ENCODE measurements at regions not wholly inside any gene's neighbourhood (a gene's known extent, or its start where the extent isn't known, plus 50 kb on each side); places are given as distances from the start of the nearest gene placed in this dataset.

GRCh38 chr5:40084614-40085013, 595.1 kb upstream of the PTGER4 start:
- TF ChIP-seq SUZ12 (IDR thresholded peaks at IDR 0.05) (no peak), SP1 (IDR thresholded peaks at IDR 0.05) (no peak), BHLHE40 (IDR thresholded peaks at IDR 0.05; ENCODE audit: borderline replicate concordance) (no peak), HDGF (IDR thresholded peaks at IDR 0.05; ENCODE audit: borderline replicate concordance) (no peak), CTBP1 (IDR thresholded peaks at IDR 0.05; ENCODE audit: borderline replicate concordance) (no peak), PKNOX1 (IDR thresholded peaks at IDR 0.05) (peak; percentile 58; the same call in 1 of the 2 replicates), ZNF384 (IDR thresholded peaks at IDR 0.05) (no peak), TARDBP (IDR thresholded peaks at IDR 0.05) (no peak), NFRKB (IDR thresholded peaks at IDR 0.05) (no peak)
